K562 (cell line): ENCODE measurements at regions not wholly inside any gene's neighbourhood (a gene's known extent, or its start where the extent isn't known, plus 50 kb on each side); places are given as distances from the start of the nearest gene placed in this dataset.

Source experiments
- CSDE1 ChIP-seq, 2 experiments: fragments of 450-650 bp; IDR thresholded peaks; 2 replicates each; pipeline ENCODE4 v1.6.1; 2016; ENCODE audit warnings: mild to moderate bottlenecking in 1 of 2
- IRF2 ChIP-seq: sonication (generic); formaldehyde crosslinking; IDR thresholded peaks from 2 replicates; pipeline ENCODE4 v1.8.1; 2022; ENCODE audit warnings: mild to moderate bottlenecking, missing genetic modification reagents
- KDM4B ChIP-seq, 2 experiments: fragments of 450-650 bp in 1 of 2; sonication (generic) in 1 of 2; IDR thresholded peaks; 2 replicates each; pipeline ENCODE4 v1.6.1; 2016 to 2017; ENCODE audit warnings: borderline replicate concordance in 2 of 2, antibody characterized with exemption in 1 of 2, low read depth in 1 of 2, mild to moderate bottlenecking in 1 of 2
- NEUROD1 ChIP-seq: fragments of 150-350 bp; IDR thresholded peaks from 2 replicates; pipeline ENCODE4 v1.6.1; 2014; ENCODE audit warnings: borderline replicate concordance, low read length, low read depth; ENCODE audit not compliant: partially characterized antibody
- NR0B1 ChIP-seq: fragments of 450-650 bp; IDR thresholded peaks from one replicate; pipeline ENCODE4 v1.6.1; 2018; ENCODE audit warnings: mild to moderate bottlenecking, moderate library complexity; ENCODE audit not compliant: partially characterized antibody
- PKNOX1 ChIP-seq: fragments of 450-650 bp; IDR thresholded peaks from 2 replicates; pipeline ENCODE4 v1.6.1; 2016
- SRSF7 ChIP-seq: fragments of 200-400 bp; formaldehyde crosslinking; optimal IDR thresholded peaks from 2 replicates; pipeline ENCODE3; 2017; ENCODE audit warnings: mild to moderate bottlenecking, low read depth, low read length
- TAF15 ChIP-seq: fragments of 200-400 bp; formaldehyde crosslinking; IDR thresholded peaks from 2 replicates; pipeline ENCODE4 v1.6.1; 2017; ENCODE audit warnings: mild to moderate bottlenecking, low read depth, low read length, moderate library complexity
- TCF15 ChIP-seq: fragments of 250-450 bp; sonication (Bioruptor Pico); IDR thresholded peaks from 2 replicates; pipeline ENCODE4 v1.8.0; 2022; ENCODE audit warnings: moderate library complexity, mild to moderate bottlenecking, inconsistent platforms
- TCF7 ChIP-seq: sonication (generic); IDR thresholded peaks from 2 replicates; pipeline ENCODE4 v1.6.1; 2016; ENCODE audit warnings: antibody characterized with exemption, borderline replicate concordance

- no peak for TF ChIP-seq CSDE1 (IDR thresholded peaks at IDR 0.05)
- TF ChIP-seq TCF7: no peak
- TF ChIP-seq IRF2 (CRISPR knock-in tag): no peak
- no peak for TF ChIP-seq SRSF7
- TF ChIP-seq PKNOX1: no peak
- TF ChIP-seq NEUROD1: no peak
- no peak for TF ChIP-seq NR0B1
- no peak for TF ChIP-seq KDM4B (IDR thresholded peaks at IDR 0.05; ENCODE audit: borderline replicate concordance in 2 of 2, low read depth in 1 of 2)
- no peak for TF ChIP-seq TAF15
- no peak for TF ChIP-seq TCF15 (CRISPR knock-in tag)
- TF ChIP-seq, all 486 proteins: peak for 0
Observed at GRCh38 chr1:4220362-4220761, 320.3 kb upstream of the C1orf174 start (continued).
